ENCODE measurements at regions not wholly inside any gene's neighbourhood (a gene's known extent, or its start where the extent isn't known, plus 50 kb on each side); places are given as distances from the start of the nearest gene placed in this dataset.
"Not testable (repeated sequence)": the region's sequence is repeated elsewhere in the genome, so short reads cannot be mapped to it uniquely, and the experiment has no call there.

GRCh38 chr16:33768710-33769109 lies 309.3 kb downstream of the TP53TG3F start:
- not testable (repeated sequence) for TF ChIP-seq TAF1 (IDR thresholded peaks at IDR 0.05; ENCODE audit: borderline replicate concordance, low read depth, low read length); POLR2A (IDR thresholded peaks at IDR 0.05; ENCODE audit: low read depth, low read length); POLR2AphosphoS5 (IDR thresholded peaks at IDR 0.05; ENCODE audit: low read depth, low read length)

Data from GM12892 (cell line).